Osteoblast (primary cell): ENCODE measurements at regions not wholly inside any gene's neighbourhood (a gene's known extent, or its start where the extent isn't known, plus 50 kb on each side); places are given as distances from the start of the nearest gene placed in this dataset.

Source experiments
- DNase-seq: peaks from one replicate; pipeline ENCODE4 v3.0.0; 2011; ENCODE audit warnings: low spot score, mixed read lengths; ENCODE audit not compliant: insufficient read length; ENCODE audit errors: missing footprints
- H2AFZ ChIP-seq: 2 replicates; pipeline ENCODE4 v1.6.0; 2011; ENCODE audit warnings: mild to moderate bottlenecking, low read length
- H3K27ac ChIP-seq: 2 replicates; pipeline ENCODE4 v1.5.1; 2011; ENCODE audit warnings: mild to moderate bottlenecking, low read depth, low read length, moderate library complexity
- H3K27me3 ChIP-seq: 2 replicates; pipeline ENCODE4 v1.6.0; 2012; ENCODE audit warnings: mild to moderate bottlenecking, control low read depth, inconsistent platforms, low read length, moderate library complexity; ENCODE audit not compliant: insufficient read depth
- H3K36me3 ChIP-seq: 2 replicates; pipeline ENCODE4 v1.5.1; 2011; ENCODE audit warnings: mild to moderate bottlenecking, low read length, control low read depth, moderate library complexity; ENCODE audit not compliant: insufficient read depth
- H3K4me1 ChIP-seq: 2 replicates; pipeline ENCODE4 v1.5.1; 2011; ENCODE audit warnings: mild to moderate bottlenecking, low read length, control low read depth, moderate library complexity; ENCODE audit not compliant: insufficient read depth
- H3K4me2 ChIP-seq: 2 replicates; pipeline ENCODE4 v1.6.0; 2011; ENCODE audit warnings: mild to moderate bottlenecking, low read length; ENCODE audit not compliant: insufficient read depth
- H3K4me3 ChIP-seq: fragments of 200-600 bp; sonication (generic); 3 replicates; pipeline ENCODE4 v1.5.1; 2012; ENCODE audit warnings: mild to moderate bottlenecking, low read length, inconsistent platforms; ENCODE audit not compliant: insufficient read depth
- H3K79me2 ChIP-seq: 2 replicates; pipeline ENCODE4 v1.6.0; 2012; ENCODE audit warnings: mild to moderate bottlenecking, low read length, control low read depth, inconsistent platforms; ENCODE audit not compliant: insufficient read depth
- H3K9me3 ChIP-seq: 2 replicates; pipeline ENCODE4 v1.5.1; 2011; ENCODE audit warnings: low read depth, low read length, control low read depth
- H4K20me1 ChIP-seq: 2 replicates; pipeline ENCODE4 v1.6.0; 2012; ENCODE audit warnings: mild to moderate bottlenecking, low read length, control low read depth; ENCODE audit not compliant: insufficient read depth
- CTCF ChIP-seq: IDR thresholded peaks from 2 replicates; pipeline ENCODE4 v1.5.1; 2011; ENCODE audit warnings: mild to moderate bottlenecking, low read depth, low read length, moderate library complexity; ENCODE audit errors: extremely low read depth

- H3K79me2 ChIP-seq: no peaks in the 10 kb centered on the region
- no peak overlapping the region for H3K27ac ChIP-seq
- TF ChIP-seq CTCF: no peak
- no peaks in the 10 kb centered on the region for H3K9me3 ChIP-seq
- H3K4me3 ChIP-seq: no peak overlapping the region
- no peak overlapping the region for H3K4me2 ChIP-seq
- no peaks in the 10 kb centered on the region for H3K36me3 ChIP-seq
- no peaks in the 10 kb centered on the region for H4K20me1 ChIP-seq
- no peaks in the 10 kb centered on the region for H3K4me1 ChIP-seq
- DNase-seq: no peak
- no peaks in the 10 kb centered on the region for H3K27me3 ChIP-seq
- no peak overlapping the region for H2AFZ ChIP-seq
These were observed 244.5 kb upstream of the PKDCC start for GRCh38 chr2:41803361-41803760.

- no peaks in the 10 kb centered on the region for H3K36me3 ChIP-seq
- no peak overlapping the region for H2AFZ ChIP-seq
- no peak for TF ChIP-seq CTCF
- no peak overlapping the region for H3K4me2 ChIP-seq
- H4K20me1 ChIP-seq: no peaks in the 10 kb centered on the region
- H3K9me3 ChIP-seq: no peaks in the 10 kb centered on the region
- no peaks in the 10 kb centered on the region for H3K4me1 ChIP-seq
- H3K4me3 ChIP-seq: no peak overlapping the region
- H3K27ac ChIP-seq: no peak overlapping the region
- H3K27me3 ChIP-seq: no peaks in the 10 kb centered on the region
- H3K79me2 ChIP-seq: no peaks in the 10 kb centered on the region
- DNase-seq: no peak
These were observed 241.5 kb upstream of the PKDCC start for GRCh38 chr2:41806286-41806685.

GRCh38 chr2:41821167-41821566, 226.7 kb upstream of the PKDCC start:
- TF ChIP-seq CTCF: no peak
- DNase-seq: no peak
- no peak overlapping the region for H3K27ac ChIP-seq

GRCh38 chr2:41826921-41827320, 220.9 kb upstream of the PKDCC start:
- Histone ChIP-seq H3K4me2 (no peak overlapping the region), H4K20me1 (no peaks in the 10 kb centered on the region), H2AFZ (no peak overlapping the region), H3K27me3 (peaks cover 11% of the 10 kb centered on the region), H3K36me3 (no peaks in the 10 kb centered on the region), H3K79me2 (no peaks in the 10 kb centered on the region), H3K9me3 (no peaks in the 10 kb centered on the region), H3K27ac (no peak overlapping the region), H3K4me3 (no peak overlapping the region), H3K4me1 (no peaks in the 10 kb centered on the region)
- no peak for DNase-seq
- TF ChIP-seq CTCF: no peak

More at GRCh38 chr2:41821167-41821566, 226.7 kb upstream of the PKDCC start:
- H3K79me2 ChIP-seq: no peaks in the 10 kb centered on the region
- H3K4me1 ChIP-seq: no peaks in the 10 kb centered on the region
- H3K9me3 ChIP-seq: peaks cover 3% of the 10 kb centered on the region
- H4K20me1 ChIP-seq: no peaks in the 10 kb centered on the region
- peaks cover 14% of the 10 kb centered on the region for H3K27me3 ChIP-seq
- no peak overlapping the region for H3K4me3 ChIP-seq
- H2AFZ ChIP-seq: no peak overlapping the region
- H3K36me3 ChIP-seq: no peaks in the 10 kb centered on the region
- H3K4me2 ChIP-seq: no peak overlapping the region
